Neural cell (in vitro differentiated cells): ENCODE measurements at regions not wholly inside any gene's neighbourhood (a gene's known extent, or its start where the extent isn't known, plus 50 kb on each side); places are given as distances from the start of the nearest gene placed in this dataset.

Experiments
- EP300 ChIP-seq: fragments of 450-650 bp; conservative IDR thresholded peaks from 2 replicates; pipeline ENCODE4 v1.6.1; 2014; ENCODE audit warnings: antibody characterized with exemption, mild to moderate bottlenecking, moderate library complexity; ENCODE audit not compliant: poor library complexity, severe bottlenecking
- EZH2 ChIP-seq: fragments of 200-600, 300-800 bp; shearing (Covaris generic), sonication (generic); IDR thresholded peaks from 2 replicates; pipeline ENCODE4 v1.6.1; 2014; ENCODE audit warnings: antibody characterized with exemption, low read length, borderline replicate concordance, mild to moderate bottlenecking; ENCODE audit not compliant: insufficient read depth, poor library complexity, severe bottlenecking
- POLR2AphosphoS5 ChIP-seq: IDR thresholded peaks from 2 replicates; pipeline ENCODE4 v1.6.1; 2012
- RAD21 ChIP-seq: fragments of 450-650 bp; conservative IDR thresholded peaks from 2 replicates; pipeline ENCODE4 v1.6.1; 2014; ENCODE audit warnings: antibody characterized with exemption, mild to moderate bottlenecking, moderate library complexity
- REST ChIP-seq: IDR thresholded peaks from 2 replicates; pipeline ENCODE4 v1.6.1; 2012; ENCODE audit warnings: borderline replicate concordance
- TAF1 ChIP-seq: IDR thresholded peaks from 2 replicates; pipeline ENCODE4 v1.6.1; 2012; ENCODE audit warnings: low read depth
- TF ChIP-seq, protein P1 (sequence below): fragments of 450-650 bp; IDR thresholded peaks from 2 replicates; pipeline ENCODE4 v1.5.1; 2014; ENCODE audit warnings: antibody characterized with exemption, mild to moderate bottlenecking, moderate library complexity; ENCODE audit not compliant: poor library complexity, severe bottlenecking

DNA sequence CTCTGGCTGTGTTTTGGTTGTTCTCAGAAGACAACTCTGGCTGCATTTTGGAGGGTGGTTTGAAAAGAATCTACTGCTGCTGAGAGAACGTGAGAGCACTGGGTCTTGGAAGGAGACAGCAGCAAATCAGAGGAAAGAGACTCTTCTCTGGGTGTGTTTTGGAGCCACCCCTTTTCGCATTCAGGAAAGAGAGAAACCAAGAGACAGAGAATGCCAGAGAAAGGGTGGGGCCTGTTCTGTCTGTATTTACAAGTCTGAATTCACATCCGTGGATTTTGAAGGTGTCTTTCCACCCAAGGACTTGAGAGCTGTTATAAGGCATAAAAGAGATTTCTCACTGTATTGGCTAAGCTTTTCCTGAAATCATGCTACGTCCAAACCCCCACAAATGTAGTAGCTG, 187.2 kb downstream of the C1orf94 start:
- TF ChIP-seq, protein P1, sequence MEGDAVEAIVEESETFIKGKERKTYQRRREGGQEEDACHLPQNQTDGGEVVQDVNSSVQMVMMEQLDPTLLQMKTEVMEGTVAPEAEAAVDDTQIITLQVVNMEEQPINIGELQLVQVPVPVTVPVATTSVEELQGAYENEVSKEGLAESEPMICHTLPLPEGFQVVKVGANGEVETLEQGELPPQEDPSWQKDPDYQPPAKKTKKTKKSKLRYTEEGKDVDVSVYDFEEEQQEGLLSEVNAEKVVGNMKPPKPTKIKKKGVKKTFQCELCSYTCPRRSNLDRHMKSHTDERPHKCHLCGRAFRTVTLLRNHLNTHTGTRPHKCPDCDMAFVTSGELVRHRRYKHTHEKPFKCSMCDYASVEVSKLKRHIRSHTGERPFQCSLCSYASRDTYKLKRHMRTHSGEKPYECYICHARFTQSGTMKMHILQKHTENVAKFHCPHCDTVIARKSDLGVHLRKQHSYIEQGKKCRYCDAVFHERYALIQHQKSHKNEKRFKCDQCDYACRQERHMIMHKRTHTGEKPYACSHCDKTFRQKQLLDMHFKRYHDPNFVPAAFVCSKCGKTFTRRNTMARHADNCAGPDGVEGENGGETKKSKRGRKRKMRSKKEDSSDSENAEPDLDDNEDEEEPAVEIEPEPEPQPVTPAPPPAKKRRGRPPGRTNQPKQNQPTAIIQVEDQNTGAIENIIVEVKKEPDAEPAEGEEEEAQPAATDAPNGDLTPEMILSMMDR, result no peak
- TF ChIP-seq TAF1, result no peak
- TF ChIP-seq EZH2, result no peak
- TF ChIP-seq RAD21, result no peak
- no peak for TF ChIP-seq REST
- TF ChIP-seq POLR2AphosphoS5, result no peak
- TF ChIP-seq EP300, result no peak
